ENCODE measurements at regions not wholly inside any gene's neighbourhood (a gene's known extent, or its start where the extent isn't known, plus 50 kb on each side); places are given as distances from the start of the nearest gene placed in this dataset.

- TF ChIP-seq, protein P1, sequence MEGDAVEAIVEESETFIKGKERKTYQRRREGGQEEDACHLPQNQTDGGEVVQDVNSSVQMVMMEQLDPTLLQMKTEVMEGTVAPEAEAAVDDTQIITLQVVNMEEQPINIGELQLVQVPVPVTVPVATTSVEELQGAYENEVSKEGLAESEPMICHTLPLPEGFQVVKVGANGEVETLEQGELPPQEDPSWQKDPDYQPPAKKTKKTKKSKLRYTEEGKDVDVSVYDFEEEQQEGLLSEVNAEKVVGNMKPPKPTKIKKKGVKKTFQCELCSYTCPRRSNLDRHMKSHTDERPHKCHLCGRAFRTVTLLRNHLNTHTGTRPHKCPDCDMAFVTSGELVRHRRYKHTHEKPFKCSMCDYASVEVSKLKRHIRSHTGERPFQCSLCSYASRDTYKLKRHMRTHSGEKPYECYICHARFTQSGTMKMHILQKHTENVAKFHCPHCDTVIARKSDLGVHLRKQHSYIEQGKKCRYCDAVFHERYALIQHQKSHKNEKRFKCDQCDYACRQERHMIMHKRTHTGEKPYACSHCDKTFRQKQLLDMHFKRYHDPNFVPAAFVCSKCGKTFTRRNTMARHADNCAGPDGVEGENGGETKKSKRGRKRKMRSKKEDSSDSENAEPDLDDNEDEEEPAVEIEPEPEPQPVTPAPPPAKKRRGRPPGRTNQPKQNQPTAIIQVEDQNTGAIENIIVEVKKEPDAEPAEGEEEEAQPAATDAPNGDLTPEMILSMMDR (IDR thresholded peaks at IDR 0.05 in 8 of 11, conservative IDR thresholded peaks at IDR 0.05 in 3 of 11), result no peak
- no peak for TF ChIP-seq POLR2A (IDR thresholded peaks at IDR 0.05)
Measured at GRCh38 chr1:56063461-56063860, 515.9 kb downstream of the PLPP3 start.
